ENCODE measurements at regions not wholly inside any gene's neighbourhood (a gene's known extent, or its start where the extent isn't known, plus 50 kb on each side); places are given as distances from the start of the nearest gene placed in this dataset.

DNA sequence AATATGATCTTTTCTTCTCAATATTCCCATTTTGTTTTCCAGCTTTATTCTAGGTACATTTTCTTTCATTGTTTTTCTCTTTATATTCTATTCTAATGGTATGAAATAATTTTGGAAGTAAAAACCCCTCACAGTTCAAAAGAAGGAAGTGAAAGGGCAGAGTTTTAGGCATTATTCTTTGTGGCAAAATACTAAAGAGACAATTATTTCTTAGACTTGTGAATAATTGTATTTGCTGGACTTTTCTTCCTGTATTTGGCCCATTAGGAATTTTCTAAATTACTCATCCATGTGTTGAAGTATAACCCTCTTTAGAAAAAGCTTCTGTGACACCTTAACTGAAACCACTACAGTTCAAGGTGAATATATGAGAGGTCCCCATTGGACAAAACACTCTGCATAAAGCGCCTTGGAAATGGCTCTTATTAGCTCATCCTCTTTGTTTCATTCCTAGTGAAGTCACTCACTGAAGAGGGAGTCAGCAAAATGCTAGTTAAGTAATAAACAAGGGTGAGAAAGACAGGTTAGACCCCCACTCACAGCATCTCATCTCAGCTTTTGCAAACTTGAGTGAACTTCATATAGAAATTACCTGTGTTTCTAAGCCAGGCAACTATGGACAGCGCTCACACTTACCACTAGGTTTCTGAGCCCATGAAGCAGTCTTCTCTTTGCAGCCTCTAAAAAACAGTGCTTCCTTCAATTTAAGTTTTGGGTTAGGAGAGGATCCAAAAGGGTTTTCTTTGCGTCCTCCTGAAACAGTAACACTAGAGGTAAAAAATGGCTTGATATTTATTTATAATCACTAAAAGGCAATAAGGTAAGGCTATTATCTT lies 327.5 kb downstream of the ARPP21 start:
- WGBS, 3 donors, result 84 to 88% (median 86%) methylated on average over 3 of the region's 3 CpGs
- DNase-seq (no peak), FAIRE-seq (no peak)
- H3K27me3 ChIP-seq (ENCODE audit: control insufficient read depth in 3 of 3, insufficient read depth in 3 of 3, low read length in 3 of 3), result no peaks in the 10 kb centered on the region
- no peaks in the 10 kb centered on the region for H3K36me3 ChIP-seq (ENCODE audit: control insufficient read depth in 3 of 3, insufficient read depth in 2 of 3, low read depth in 1 of 3, low read length in 3 of 3)
- no peaks in the 10 kb centered on the region for H3K9me3 ChIP-seq (ENCODE audit: control insufficient read depth in 2 of 2, insufficient read depth in 1 of 2, low read depth in 1 of 2, low read length in 1 of 2)
- no peak overlapping the region for H3K27ac ChIP-seq (ENCODE audit: low read depth in 1 of 3, low read length in 2 of 3)
- no peak overlapping the region for H3K4me3 ChIP-seq (ENCODE audit: low read depth in 1 of 3, low read length in 3 of 3)
- no peaks in the 10 kb centered on the region for H3K4me1 ChIP-seq (ENCODE audit: control insufficient read depth in 3 of 3, insufficient read depth in 2 of 3, low read depth in 1 of 3, low read length in 2 of 3)

DNA sequence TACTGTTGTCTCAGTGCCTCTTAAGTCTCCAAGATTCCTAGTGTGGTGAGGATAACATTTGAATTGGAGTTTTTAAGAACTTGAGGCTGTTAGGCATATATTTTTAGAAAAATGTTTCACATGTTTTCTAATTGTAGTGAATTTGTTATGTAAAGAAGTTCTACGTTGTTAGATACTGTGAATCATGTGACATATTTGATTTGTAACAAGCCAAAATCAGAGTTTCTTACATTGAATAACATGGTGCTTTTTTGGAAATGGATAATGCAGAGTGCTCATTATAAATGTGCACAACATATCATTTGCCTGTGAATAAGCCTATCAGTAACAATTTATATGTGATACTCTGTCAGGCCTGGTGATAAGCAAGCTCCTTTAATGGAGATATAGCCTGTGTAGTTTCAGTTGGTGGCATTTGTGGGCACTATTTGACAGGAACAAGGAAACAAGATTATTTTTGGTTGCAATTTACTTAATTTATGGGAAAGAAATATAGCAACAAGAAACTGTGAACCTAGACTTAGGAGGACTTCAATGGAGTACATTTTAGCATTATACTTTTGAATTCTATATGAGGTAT lies 328.8 kb downstream of the ARPP21 start:
- no peak overlapping the region for H3K27ac ChIP-seq (ENCODE audit: low read depth in 1 of 3, low read length in 2 of 3)
- H3K4me3 ChIP-seq (ENCODE audit: low read depth in 1 of 3, low read length in 3 of 3), result no peak overlapping the region
- no peaks in the 10 kb centered on the region for H3K4me1 ChIP-seq (ENCODE audit: control insufficient read depth in 3 of 3, insufficient read depth in 2 of 3, low read depth in 1 of 3, low read length in 2 of 3)
- 39 to 59% (median 53%) methylated on average over 1 of the region's 1 CpG for WGBS, 3 donors
- FAIRE-seq (no peak), DNase-seq (no peak)
- no peaks in the 10 kb centered on the region for H3K36me3 ChIP-seq (ENCODE audit: control insufficient read depth in 3 of 3, insufficient read depth in 2 of 3, low read depth in 1 of 3, low read length in 3 of 3)
- H3K9me3 ChIP-seq (ENCODE audit: control insufficient read depth in 2 of 2, insufficient read depth in 1 of 2, low read depth in 1 of 2, low read length in 1 of 2), result no peaks in the 10 kb centered on the region
- H3K27me3 ChIP-seq (ENCODE audit: control insufficient read depth in 3 of 3, insufficient read depth in 3 of 3, low read length in 3 of 3), result no peaks in the 10 kb centered on the region

DNA sequence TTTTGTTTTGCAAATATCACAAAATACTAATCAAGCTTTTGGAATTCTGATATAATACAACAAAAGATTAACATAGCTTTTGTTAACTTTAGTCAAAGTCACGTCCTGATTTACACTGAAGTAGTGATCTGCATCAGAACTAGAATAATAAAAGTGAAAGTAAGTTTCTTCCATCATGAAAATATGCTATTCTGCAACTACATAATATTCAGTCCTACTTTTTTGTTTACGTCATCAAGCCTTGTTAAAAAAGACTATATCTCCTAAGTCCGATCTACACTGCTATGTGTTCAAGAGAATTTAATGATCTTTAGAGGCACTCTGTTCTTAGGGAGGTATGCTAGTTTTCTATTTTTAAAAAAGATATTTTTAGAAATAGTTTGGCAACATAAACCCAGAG lies 330.1 kb downstream of the ARPP21 start:
- Histone ChIP-seq H3K27me3 (ENCODE audit: control insufficient read depth in 3 of 3, insufficient read depth in 3 of 3, low read length in 3 of 3) (no peaks in the 10 kb centered on the region), H3K36me3 (ENCODE audit: control insufficient read depth in 3 of 3, insufficient read depth in 2 of 3, low read depth in 1 of 3, low read length in 3 of 3) (no peaks in the 10 kb centered on the region), H3K9me3 (ENCODE audit: control insufficient read depth in 2 of 2, insufficient read depth in 1 of 2, low read depth in 1 of 2, low read length in 1 of 2) (no peaks in the 10 kb centered on the region), H3K4me1 (ENCODE audit: control insufficient read depth in 3 of 3, insufficient read depth in 2 of 3, low read depth in 1 of 3, low read length in 2 of 3) (no peaks in the 10 kb centered on the region), H3K27ac (ENCODE audit: low read depth in 1 of 3, low read length in 2 of 3) (no peak overlapping the region), H3K4me3 (ENCODE audit: low read depth in 1 of 3, low read length in 3 of 3) (no peak overlapping the region)
- 42 to 55% (median 43%) methylated on average over 3 of the region's 3 CpGs for WGBS, 3 donors
- DNase-seq (no peak), FAIRE-seq (no peak)

DNA sequence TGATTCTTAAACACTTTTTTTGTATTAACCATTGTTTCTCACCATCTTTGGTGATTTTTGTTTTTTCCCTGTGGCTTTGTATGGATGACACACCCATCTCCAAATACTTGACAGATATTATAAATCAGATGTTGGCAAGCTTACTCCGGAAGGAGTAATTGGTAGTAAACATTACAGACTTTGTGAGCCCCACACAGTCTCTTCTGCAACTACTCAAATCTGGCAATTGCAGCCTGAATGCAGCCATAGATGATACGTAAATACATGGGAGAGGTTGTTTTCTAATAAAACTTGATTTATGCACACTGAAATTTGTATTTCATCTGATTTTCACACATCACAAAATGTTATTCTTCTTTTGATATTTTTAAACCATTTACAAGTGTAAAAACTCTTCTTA lies 331.5 kb downstream of the ARPP21 start:
- no peaks in the 10 kb centered on the region for H3K36me3 ChIP-seq (ENCODE audit: control insufficient read depth in 3 of 3, insufficient read depth in 2 of 3, low read depth in 1 of 3, low read length in 3 of 3)
- DNase-seq (no peak), FAIRE-seq (no peak)
- H3K27ac ChIP-seq (ENCODE audit: low read depth in 1 of 3, low read length in 2 of 3), result no peak overlapping the region
- no peaks in the 10 kb centered on the region for H3K4me1 ChIP-seq (ENCODE audit: control insufficient read depth in 3 of 3, insufficient read depth in 2 of 3, low read depth in 1 of 3, low read length in 2 of 3)
- 50 to 66% (median 58%) methylated on average over 2 of the region's 2 CpGs for WGBS, 3 donors
- no peak overlapping the region for H3K4me3 ChIP-seq (ENCODE audit: low read depth in 1 of 3, low read length in 3 of 3)
- H3K27me3 ChIP-seq (ENCODE audit: control insufficient read depth in 3 of 3, insufficient read depth in 3 of 3, low read length in 3 of 3), result no peaks in the 10 kb centered on the region
- H3K9me3 ChIP-seq (ENCODE audit: control insufficient read depth in 2 of 2, insufficient read depth in 1 of 2, low read depth in 1 of 2, low read length in 1 of 2), result no peaks in the 10 kb centered on the region

DNA sequence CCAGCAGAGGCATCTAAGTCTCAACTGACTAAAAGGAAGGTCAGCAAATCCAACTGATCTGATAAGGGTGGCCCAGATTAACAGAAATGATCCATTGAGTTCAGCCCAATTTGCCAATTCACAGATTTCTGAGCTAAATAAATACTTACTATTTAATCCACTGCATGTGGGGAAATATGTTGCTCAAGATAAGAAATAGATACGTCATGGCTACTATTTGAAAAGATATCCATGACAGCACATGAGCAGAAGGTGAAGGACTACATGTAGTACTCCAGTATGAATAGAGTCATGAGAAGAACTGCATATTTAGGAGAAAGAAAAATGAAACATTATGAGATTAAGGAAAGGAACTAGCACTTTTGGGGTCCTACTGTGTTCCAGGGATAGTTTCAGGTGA lies 332.4 kb downstream of the ARPP21 start:
- WGBS, 3 donors, result 57 to 80% (median 60%) methylated on average over 1 of the region's 1 CpG
- no peak for FAIRE-seq
- no peaks in the 10 kb centered on the region for H3K9me3 ChIP-seq (ENCODE audit: control insufficient read depth in 2 of 2, insufficient read depth in 1 of 2, low read depth in 1 of 2, low read length in 1 of 2)

DNA sequence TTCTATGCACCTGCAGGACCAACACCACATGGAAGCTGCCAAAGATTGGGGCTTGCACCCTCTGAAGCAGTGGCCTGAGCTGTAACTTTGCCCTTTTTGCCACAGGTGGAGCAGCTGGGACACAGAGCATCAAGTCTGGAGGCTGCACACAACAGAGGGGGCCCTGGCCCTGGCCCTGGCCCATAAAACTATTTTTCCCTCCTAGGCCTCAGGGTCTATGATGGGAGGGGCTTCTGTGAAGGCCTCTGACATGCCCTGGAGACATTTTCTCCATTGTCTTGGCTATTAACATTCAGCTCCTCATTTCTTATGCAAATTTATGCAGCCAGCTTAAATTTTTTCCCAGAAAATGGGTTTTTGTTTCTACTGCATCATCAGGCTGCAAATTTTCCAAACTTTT lies 335.5 kb downstream of the ARPP21 start:
- no peak overlapping the region for H3K4me3 ChIP-seq (ENCODE audit: low read depth in 1 of 3, low read length in 3 of 3)
- no peak for DNase-seq
- peaks cover 0 to 2% (median 0%) of the 10 kb centered on the region in 3 donors for H3K27me3 ChIP-seq (ENCODE audit: control insufficient read depth in 3 of 3, insufficient read depth in 3 of 3, low read length in 3 of 3)
- no peak for FAIRE-seq
- no peaks in the 10 kb centered on the region for H3K9me3 ChIP-seq (ENCODE audit: control insufficient read depth in 2 of 2, insufficient read depth in 1 of 2, low read depth in 1 of 2, low read length in 1 of 2)
- H3K4me1 ChIP-seq (ENCODE audit: control insufficient read depth in 3 of 3, insufficient read depth in 2 of 3, low read depth in 1 of 3, low read length in 2 of 3), result no peaks in the 10 kb centered on the region
- no peaks in the 10 kb centered on the region for H3K36me3 ChIP-seq (ENCODE audit: control insufficient read depth in 3 of 3, insufficient read depth in 2 of 3, low read depth in 1 of 3, low read length in 3 of 3)
- H3K27ac ChIP-seq (ENCODE audit: low read depth in 1 of 3, low read length in 2 of 3), result no peak overlapping the region

More for the DNA sequence above, 332.4 kb downstream of the ARPP21 start:
- H3K27ac ChIP-seq (ENCODE audit: low read depth in 1 of 3, low read length in 2 of 3), result no peak overlapping the region
- no peaks in the 10 kb centered on the region for H3K4me1 ChIP-seq (ENCODE audit: control insufficient read depth in 3 of 3, insufficient read depth in 2 of 3, low read depth in 1 of 3, low read length in 2 of 3)
- DNase-seq, result no peak
- H3K4me3 ChIP-seq (ENCODE audit: low read depth in 1 of 3, low read length in 3 of 3), result no peak overlapping the region
- H3K36me3 ChIP-seq (ENCODE audit: control insufficient read depth in 3 of 3, insufficient read depth in 2 of 3, low read depth in 1 of 3, low read length in 3 of 3), result no peaks in the 10 kb centered on the region
- no peaks in the 10 kb centered on the region for H3K27me3 ChIP-seq (ENCODE audit: control insufficient read depth in 3 of 3, insufficient read depth in 3 of 3, low read length in 3 of 3)

DNA sequence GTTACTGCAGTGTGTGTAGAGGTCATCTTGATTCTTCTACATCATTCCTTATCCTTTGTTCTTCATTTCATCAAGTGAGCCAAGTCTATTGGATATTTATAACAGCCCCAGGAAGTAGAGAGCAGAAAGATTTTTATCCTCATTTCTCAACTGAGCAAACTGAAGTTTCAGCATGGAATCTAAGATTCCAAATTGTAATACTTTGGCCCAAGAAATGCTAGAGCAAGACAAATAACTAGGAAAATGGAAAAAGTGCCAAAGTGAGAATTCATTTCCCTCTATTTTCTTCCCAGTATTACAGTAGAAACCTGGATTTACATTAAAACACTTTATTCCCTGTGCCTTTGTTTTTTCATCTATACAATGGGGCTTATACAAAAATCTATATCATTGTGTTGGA lies 346.8 kb downstream of the ARPP21 start:
- Histone ChIP-seq H3K9me3 (ENCODE audit: control insufficient read depth in 2 of 2, insufficient read depth in 1 of 2, low read depth in 1 of 2, low read length in 1 of 2) (no peaks in the 10 kb centered on the region), H3K27me3 (ENCODE audit: control insufficient read depth in 3 of 3, insufficient read depth in 3 of 3, low read length in 3 of 3) (no peaks in the 10 kb centered on the region), H3K27ac (ENCODE audit: low read depth in 1 of 3, low read length in 2 of 3) (no peak overlapping the region), H3K36me3 (ENCODE audit: control insufficient read depth in 3 of 3, insufficient read depth in 2 of 3, low read depth in 1 of 3, low read length in 3 of 3) (no peaks in the 10 kb centered on the region), H3K4me3 (ENCODE audit: low read depth in 1 of 3, low read length in 3 of 3) (no peak overlapping the region), H3K4me1 (ENCODE audit: control insufficient read depth in 3 of 3, insufficient read depth in 2 of 3, low read depth in 1 of 3, low read length in 2 of 3) (no peaks in the 10 kb centered on the region)
- DNase-seq (no peak), FAIRE-seq (no peak)

DNA sequence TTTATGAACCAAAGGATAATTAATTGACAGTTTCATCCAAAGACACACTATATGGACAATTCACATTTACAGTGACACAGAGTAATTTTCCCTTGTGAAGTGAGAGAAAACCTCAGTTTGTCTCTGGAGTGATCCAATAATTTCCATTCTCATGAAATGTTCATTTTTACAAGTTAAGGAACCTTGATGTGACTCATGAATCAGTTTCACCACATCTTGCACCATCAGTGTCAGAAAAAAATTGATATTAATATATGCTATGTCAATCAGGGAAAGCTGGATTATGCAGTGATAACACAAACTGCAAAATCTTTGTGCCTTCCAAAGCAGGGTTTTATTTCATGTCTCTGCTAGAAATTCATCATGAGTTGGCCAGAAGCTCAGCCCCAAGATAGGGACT lies 348.1 kb downstream of the ARPP21 start:
- Histone ChIP-seq H3K27me3 (ENCODE audit: control insufficient read depth in 3 of 3, insufficient read depth in 3 of 3, low read length in 3 of 3) (no peaks in the 10 kb centered on the region), H3K9me3 (ENCODE audit: control insufficient read depth in 2 of 2, insufficient read depth in 1 of 2, low read depth in 1 of 2, low read length in 1 of 2) (no peaks in the 10 kb centered on the region), H3K4me3 (ENCODE audit: low read depth in 1 of 3, low read length in 3 of 3) (no peak overlapping the region), H3K4me1 (ENCODE audit: control insufficient read depth in 3 of 3, insufficient read depth in 2 of 3, low read depth in 1 of 3, low read length in 2 of 3) (no peaks in the 10 kb centered on the region), H3K27ac (ENCODE audit: low read depth in 1 of 3, low read length in 2 of 3) (no peak overlapping the region), H3K36me3 (ENCODE audit: control insufficient read depth in 3 of 3, insufficient read depth in 2 of 3, low read depth in 1 of 3, low read length in 3 of 3) (no peaks in the 10 kb centered on the region)
- FAIRE-seq (no peak), DNase-seq (no peak)

DNA sequence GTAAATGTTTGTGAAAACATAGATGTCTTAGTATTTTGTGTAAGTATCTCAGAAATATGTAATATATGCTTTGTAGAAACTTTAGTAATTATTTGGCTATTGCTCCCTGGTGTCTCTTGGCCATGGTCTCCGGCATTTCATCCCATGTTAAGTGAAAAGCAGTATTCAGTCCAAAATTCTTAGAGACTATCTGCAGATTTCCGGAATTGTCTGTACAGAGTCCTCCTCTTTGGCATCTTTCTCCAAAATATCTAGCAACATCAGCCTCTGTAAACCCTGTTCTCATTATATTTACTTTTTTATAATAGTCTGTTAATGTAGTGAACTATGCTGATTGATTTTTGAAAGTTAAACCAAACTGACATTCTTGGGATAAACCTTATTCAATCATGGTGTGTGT lies 352.7 kb downstream of the ARPP21 start:
- Histone ChIP-seq H3K4me1 (ENCODE audit: control insufficient read depth in 3 of 3, insufficient read depth in 2 of 3, low read depth in 1 of 3, low read length in 2 of 3) (no peaks in the 10 kb centered on the region), H3K4me3 (ENCODE audit: low read depth in 1 of 3, low read length in 3 of 3) (no peak overlapping the region), H3K27me3 (ENCODE audit: control insufficient read depth in 3 of 3, insufficient read depth in 3 of 3, low read length in 3 of 3) (no peaks in the 10 kb centered on the region), H3K36me3 (ENCODE audit: control insufficient read depth in 3 of 3, insufficient read depth in 2 of 3, low read depth in 1 of 3, low read length in 3 of 3) (no peaks in the 10 kb centered on the region), H3K27ac (ENCODE audit: low read depth in 1 of 3, low read length in 2 of 3) (no peak overlapping the region), H3K9me3 (ENCODE audit: control insufficient read depth in 2 of 2, insufficient read depth in 1 of 2, low read depth in 1 of 2, low read length in 1 of 2) (no peaks in the 10 kb centered on the region)
- DNase-seq (no peak), FAIRE-seq (no peak)
- 68 to 84% (median 82%) methylated on average over 2 of the region's 2 CpGs for WGBS, 3 donors

Measured in small intestine (tissue), 7 donors.